ENCODE measurements at regions not wholly inside any gene's neighbourhood (a gene's known extent, or its start where the extent isn't known, plus 50 kb on each side); places are given as distances from the start of the nearest gene placed in this dataset.
"Not testable (repeated sequence)": the region's sequence is repeated elsewhere in the genome, so short reads cannot be mapped to it uniquely, and the experiment has no call there.

DNA sequence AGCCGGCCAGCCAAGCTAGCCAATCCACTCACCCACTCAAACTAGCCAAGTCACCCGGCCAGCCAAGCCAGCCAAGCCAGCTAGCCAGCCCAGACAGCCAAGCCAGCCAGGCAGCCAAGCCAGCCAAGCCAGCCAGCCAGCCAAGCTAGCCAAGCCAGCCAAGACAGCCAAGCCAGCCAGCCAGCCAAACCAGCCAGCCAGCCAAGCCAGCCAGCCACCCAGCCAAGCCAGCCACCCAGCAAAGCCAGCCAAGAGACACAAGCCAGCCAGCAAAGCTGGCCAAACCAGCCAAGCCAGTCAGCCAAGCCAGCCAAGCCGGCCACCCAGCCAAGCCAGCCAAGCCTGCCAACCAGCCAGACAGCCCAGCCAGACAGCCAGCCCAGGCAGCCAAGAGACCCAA lies 322.2 kb upstream of the PLGLB2 start:
- H3K36me3 ChIP-seq; H3K4me1 ChIP-seq (ENCODE audit: control insufficient read depth in 1 of 2, low read depth in 2 of 2); H3K27me3 ChIP-seq (replicated peaks; ENCODE audit: insufficient read depth); DNase-seq (ENCODE audit: low spot score); ATAC-seq (ENCODE audit: insufficient number of reproducible peaks, low FRiP score, low read depth); H3K9me3 ChIP-seq; H3K27ac ChIP-seq; H3K4me3 ChIP-seq: not testable (repeated sequence)

DNA sequence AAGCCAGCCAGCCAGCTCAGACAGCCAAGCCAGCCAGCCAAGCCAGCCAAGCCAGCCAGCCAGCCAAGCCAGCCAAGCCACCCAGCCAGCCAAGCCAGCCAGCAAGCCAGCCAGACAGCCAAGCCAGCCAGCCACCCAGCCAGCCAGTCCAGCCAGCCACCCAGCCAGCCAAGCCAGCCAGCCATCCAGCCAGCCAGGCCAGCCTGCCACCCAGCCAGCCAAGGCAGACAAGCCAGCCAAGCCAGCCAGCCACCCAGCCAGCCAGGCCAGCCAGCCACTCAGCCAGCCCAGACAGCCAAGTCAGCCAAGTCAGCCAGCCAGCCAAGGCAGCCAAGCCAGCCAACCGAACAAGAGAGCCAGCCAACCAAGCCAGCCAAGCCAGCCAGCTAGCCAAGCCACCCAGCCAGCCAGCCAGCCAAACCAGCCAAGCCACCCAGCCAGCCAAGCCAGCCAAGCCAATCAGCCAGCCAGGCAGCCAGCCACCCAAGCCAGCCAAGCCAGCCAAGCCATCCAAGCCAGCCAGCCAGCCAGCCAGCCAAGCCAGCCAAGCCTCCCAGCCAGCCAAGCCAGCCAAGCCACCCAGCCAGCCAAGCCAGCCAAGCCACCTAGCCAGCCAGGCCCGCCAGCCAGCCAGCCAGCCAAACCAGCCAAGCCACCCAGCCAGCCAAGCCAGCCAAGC lies 319.3 kb upstream of the PLGLB2 start:
- H3K4me1 ChIP-seq (ENCODE audit: control insufficient read depth in 1 of 2, low read depth in 2 of 2); H3K27me3 ChIP-seq (replicated peaks; ENCODE audit: insufficient read depth); H3K9me3 ChIP-seq; DNase-seq (ENCODE audit: low spot score); H3K36me3 ChIP-seq; H3K4me3 ChIP-seq; ATAC-seq (ENCODE audit: insufficient number of reproducible peaks, low FRiP score, low read depth); H3K27ac ChIP-seq: not testable (repeated sequence)

- H3K9me3 ChIP-seq; ATAC-seq (ENCODE audit: insufficient number of reproducible peaks, low FRiP score, low read depth); DNase-seq (ENCODE audit: low spot score); H3K27ac ChIP-seq; H3K27me3 ChIP-seq (replicated peaks; ENCODE audit: insufficient read depth); H3K4me3 ChIP-seq; H3K36me3 ChIP-seq; H3K4me1 ChIP-seq (ENCODE audit: control insufficient read depth in 1 of 2, low read depth in 2 of 2): not testable (repeated sequence)
Measured at GRCh38 chr2:87429206-87429930, 318.5 kb upstream of the PLGLB2 start.

DNA sequence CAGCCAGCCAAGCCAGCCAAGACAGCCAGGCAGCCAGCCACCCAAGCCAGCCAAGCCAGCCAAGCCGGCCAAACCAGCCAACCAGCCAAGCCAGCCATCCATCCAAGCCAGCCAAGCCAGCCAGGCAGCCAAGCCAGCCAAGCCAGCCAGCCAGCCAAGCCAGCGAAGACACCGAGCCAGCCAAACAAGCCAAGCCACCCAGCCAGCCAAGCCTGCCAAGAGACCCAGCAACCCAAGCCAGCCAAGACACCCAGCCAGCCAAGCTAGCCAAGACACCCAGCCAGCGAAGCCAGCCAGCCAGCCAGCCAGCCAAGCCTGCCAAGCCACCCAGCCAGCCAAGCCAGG lies 318.0 kb upstream of the PLGLB2 start:
- not testable (repeated sequence) for H3K36me3 ChIP-seq; H3K4me1 ChIP-seq (ENCODE audit: control insufficient read depth in 1 of 2, low read depth in 2 of 2); H3K9me3 ChIP-seq; H3K4me3 ChIP-seq; H3K27ac ChIP-seq; ATAC-seq (ENCODE audit: insufficient number of reproducible peaks, low FRiP score, low read depth); DNase-seq (ENCODE audit: low spot score); H3K27me3 ChIP-seq (replicated peaks; ENCODE audit: insufficient read depth)

DNA sequence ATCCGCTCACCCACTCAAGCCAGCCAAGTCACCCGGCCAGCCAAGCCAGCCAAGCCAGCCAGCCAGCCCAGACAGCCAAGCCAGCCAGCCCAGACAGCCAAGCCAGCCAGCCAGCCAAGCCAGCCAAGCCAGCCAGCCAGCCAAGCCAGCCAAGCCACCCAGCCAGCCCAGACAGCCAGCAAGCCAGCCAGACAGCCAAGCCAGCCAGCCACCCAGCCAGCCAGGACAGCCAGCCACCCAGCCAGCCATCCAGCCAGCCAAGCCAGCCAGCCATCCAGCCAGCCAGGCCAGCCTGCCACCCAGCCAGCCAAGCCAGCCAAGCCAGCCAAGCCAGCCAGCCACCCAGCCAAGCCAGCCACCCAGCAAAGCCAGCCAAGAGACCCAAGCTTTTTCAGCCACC lies 316.8 kb upstream of the PLGLB2 start:
- not testable (repeated sequence) for H3K36me3 ChIP-seq; H3K9me3 ChIP-seq; H3K27ac ChIP-seq; ATAC-seq (ENCODE audit: insufficient number of reproducible peaks, low FRiP score, low read depth); H3K4me3 ChIP-seq; H3K4me1 ChIP-seq (ENCODE audit: control insufficient read depth in 1 of 2, low read depth in 2 of 2); H3K27me3 ChIP-seq (replicated peaks; ENCODE audit: insufficient read depth); DNase-seq (ENCODE audit: low spot score)

- not testable (repeated sequence) for H3K27me3 ChIP-seq (replicated peaks; ENCODE audit: insufficient read depth); DNase-seq (ENCODE audit: low spot score)
Measured at GRCh38 chr2:87432711-87433453, 315.0 kb upstream of the PLGLB2 start.

DNA sequence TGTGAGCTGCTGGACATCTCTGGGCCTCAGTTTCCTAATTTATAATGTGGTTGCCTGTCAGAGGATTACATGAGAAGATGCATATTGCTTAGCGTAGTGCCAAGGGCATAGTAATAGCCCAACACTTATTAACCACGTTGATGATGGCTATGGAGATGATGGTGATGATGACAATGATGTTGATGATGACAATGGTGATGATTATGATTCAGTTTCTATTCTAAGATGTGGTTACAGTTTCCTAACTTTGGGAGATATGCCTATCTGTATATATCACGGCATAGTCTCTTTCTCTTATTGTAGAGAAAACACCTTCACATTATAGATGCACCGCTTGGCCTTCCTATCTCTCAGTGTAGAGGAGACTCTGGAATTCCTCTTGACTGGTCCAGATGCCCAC lies 311.9 kb upstream of the PLGLB2 start:
- not testable (repeated sequence) for ATAC-seq (ENCODE audit: insufficient number of reproducible peaks, low FRiP score, low read depth); H3K36me3 ChIP-seq; H3K27me3 ChIP-seq (replicated peaks; ENCODE audit: insufficient read depth); H3K27ac ChIP-seq; H3K4me1 ChIP-seq (ENCODE audit: control insufficient read depth in 1 of 2, low read depth in 2 of 2); H3K4me3 ChIP-seq; H3K9me3 ChIP-seq; DNase-seq (ENCODE audit: low spot score)

More at GRCh38 chr2:87432711-87433453, 315.0 kb upstream of the PLGLB2 start:
- not testable (repeated sequence) for H3K4me3 ChIP-seq; H3K36me3 ChIP-seq; H3K4me1 ChIP-seq (ENCODE audit: control insufficient read depth in 1 of 2, low read depth in 2 of 2); H3K27ac ChIP-seq; ATAC-seq (ENCODE audit: insufficient number of reproducible peaks, low FRiP score, low read depth); H3K9me3 ChIP-seq

DNA sequence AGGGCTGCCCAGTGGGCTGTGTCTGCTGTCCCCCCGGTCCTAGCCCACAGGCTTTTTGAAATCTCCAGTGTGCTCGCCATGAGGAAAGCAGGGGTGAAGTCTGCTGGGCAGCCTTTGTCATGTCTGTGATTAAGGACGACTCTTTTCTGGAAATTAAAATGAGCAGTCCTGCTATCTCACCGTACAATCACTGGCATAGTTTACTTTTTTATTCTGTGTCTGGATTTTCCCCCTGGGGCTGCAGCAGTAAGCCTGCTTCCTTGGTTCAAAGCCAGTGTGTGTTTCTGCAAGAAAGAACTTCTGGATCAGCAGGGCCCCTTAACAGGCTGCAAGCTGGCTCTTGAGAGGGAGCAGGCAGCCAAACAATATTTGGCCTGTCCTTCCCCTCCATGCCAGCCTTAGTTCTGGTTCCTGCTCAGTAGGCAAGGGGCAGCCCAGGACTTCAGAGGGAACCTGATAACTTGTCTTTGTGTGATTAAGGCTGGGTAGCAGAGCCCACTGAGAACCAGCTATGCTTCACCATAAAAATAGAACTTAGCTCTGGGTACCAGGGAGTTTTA lies 310.1 kb upstream of the PLGLB2 start:
- not testable (repeated sequence) for H3K27me3 ChIP-seq (replicated peaks; ENCODE audit: insufficient read depth); H3K9me3 ChIP-seq; H3K4me1 ChIP-seq (ENCODE audit: control insufficient read depth in 1 of 2, low read depth in 2 of 2); H3K4me3 ChIP-seq; H3K36me3 ChIP-seq; H3K27ac ChIP-seq; ATAC-seq (ENCODE audit: insufficient number of reproducible peaks, low FRiP score, low read depth); DNase-seq (ENCODE audit: low spot score)

GRCh38 chr2:87438780-87439454 lies 309.0 kb upstream of the PLGLB2 start:
- not testable (repeated sequence) for DNase-seq (ENCODE audit: low spot score); H3K27ac ChIP-seq; H3K4me3 ChIP-seq; H3K4me1 ChIP-seq (ENCODE audit: control insufficient read depth in 1 of 2, low read depth in 2 of 2); H3K9me3 ChIP-seq; H3K36me3 ChIP-seq; H3K27me3 ChIP-seq (replicated peaks; ENCODE audit: insufficient read depth); ATAC-seq (ENCODE audit: insufficient number of reproducible peaks, low FRiP score, low read depth)

GRCh38 chr2:87439617-87440204 lies 308.2 kb upstream of the PLGLB2 start:
- not testable (repeated sequence) for H3K27ac ChIP-seq; H3K4me1 ChIP-seq (ENCODE audit: control insufficient read depth in 1 of 2, low read depth in 2 of 2); H3K4me3 ChIP-seq; H3K36me3 ChIP-seq; ATAC-seq (ENCODE audit: insufficient number of reproducible peaks, low FRiP score, low read depth); H3K27me3 ChIP-seq (replicated peaks; ENCODE audit: insufficient read depth); H3K9me3 ChIP-seq; DNase-seq (ENCODE audit: low spot score)

- not testable (repeated sequence) for ATAC-seq (ENCODE audit: insufficient number of reproducible peaks, low FRiP score, low read depth); H3K36me3 ChIP-seq; H3K4me1 ChIP-seq (ENCODE audit: control insufficient read depth in 1 of 2, low read depth in 2 of 2); H3K4me3 ChIP-seq; DNase-seq (ENCODE audit: low spot score); H3K27me3 ChIP-seq (replicated peaks; ENCODE audit: insufficient read depth); H3K9me3 ChIP-seq; H3K27ac ChIP-seq
Measured at GRCh38 chr2:87440650-87441049, 307.2 kb upstream of the PLGLB2 start.

Measured in thoracic aorta (tissue), 2 donors.